NCI-H446 treated with DMSO at 0.1 percent for 48 hours (cell line): ENCODE measurements at regions not wholly inside any gene's neighbourhood (a gene's known extent, or its start where the extent isn't known, plus 50 kb on each side); places are given as distances from the start of the nearest gene placed in this dataset.
"Not testable (repeated sequence)": the region's sequence is repeated elsewhere in the genome, so short reads cannot be mapped to it uniquely, and the experiment has no call there.

Source experiments
- DNase-seq: peaks from one replicate; lab custom pipeline; 2025; lab: John Stamatoyannopoulos, UW

- no peak for DNase-seq
Observed at GRCh38 chr18:28504066-28504465, 327.1 kb upstream of the CDH2 start.

- no peak for DNase-seq
Observed at GRCh38 chr18:28494151-28494550, 317.2 kb upstream of the CDH2 start.

- DNase-seq, result no peak
Observed at GRCh38 chr18:28485918-28486317, 309.0 kb upstream of the CDH2 start.

GRCh38 chr18:28485210-28485801 lies 308.4 kb upstream of the CDH2 start:
- no peak for DNase-seq

GRCh38 chr18:28478531-28478930 lies 301.6 kb upstream of the CDH2 start:
- no peak for DNase-seq

- no peak for DNase-seq
Observed at GRCh38 chr18:28476302-28476701, 299.4 kb upstream of the CDH2 start.

- DNase-seq, result no peak
Observed at GRCh38 chr18:28469946-28470345, 293.0 kb upstream of the CDH2 start.

- no peak for DNase-seq
Observed at GRCh38 chr18:28468901-28469300, 292.0 kb upstream of the CDH2 start.

- no peak for DNase-seq
Observed at GRCh38 chr18:28466204-28466603, 289.3 kb upstream of the CDH2 start.

- DNase-seq, result no peak
Observed at GRCh38 chr18:28459587-28459986, 282.7 kb upstream of the CDH2 start.

GRCh38 chr18:28458751-28459150 lies 281.8 kb upstream of the CDH2 start:
- DNase-seq, result no peak

- DNase-seq, result no peak
Observed at GRCh38 chr18:28457784-28458183, 280.9 kb upstream of the CDH2 start.

- no peak for DNase-seq
Observed at GRCh38 chr18:28455971-28456370, 279.0 kb upstream of the CDH2 start.

GRCh38 chr18:28439870-28440269 lies 262.9 kb upstream of the CDH2 start:
- DNase-seq, result no peak

- no peak for DNase-seq
Observed at GRCh38 chr18:28438381-28438780, 261.5 kb upstream of the CDH2 start.

- DNase-seq, result no peak
Observed at GRCh38 chr18:28432339-28432738, 255.4 kb upstream of the CDH2 start.

GRCh38 chr18:28425886-28426285 lies 249.0 kb upstream of the CDH2 start:
- no peak for DNase-seq

- DNase-seq, result no peak
Observed at GRCh38 chr18:28422577-28422976, 245.6 kb upstream of the CDH2 start.

GRCh38 chr18:28421950-28422349 lies 245.0 kb upstream of the CDH2 start:
- not testable (repeated sequence) for DNase-seq

GRCh38 chr18:28412521-28412920 lies 235.6 kb upstream of the CDH2 start:
- no peak for DNase-seq

GRCh38 chr18:28411806-28412205 lies 234.9 kb upstream of the CDH2 start:
- peak; percentile 4 for DNase-seq

GRCh38 chr18:28409811-28410210 lies 232.9 kb upstream of the CDH2 start:
- DNase-seq, result no peak

- DNase-seq, result no peak
Observed at GRCh38 chr18:28408528-28408927, 231.6 kb upstream of the CDH2 start.

- no peak for DNase-seq
Observed at GRCh38 chr18:28407681-28408080, 230.8 kb upstream of the CDH2 start.

GRCh38 chr18:28406533-28406932 lies 229.6 kb upstream of the CDH2 start:
- no peak for DNase-seq
